K562 (cell line): ENCODE measurements at regions not wholly inside any gene's neighbourhood (a gene's known extent, or its start where the extent isn't known, plus 50 kb on each side); places are given as distances from the start of the nearest gene placed in this dataset.

Experiments used
- ARNT ChIP-seq, 2 experiments: fragments of 450-650 bp; IDR thresholded peaks; 2 replicates each; pipeline ENCODE4 v1.6.1; 2016; ENCODE audit warnings: mild to moderate bottlenecking in 1 of 2
- ATF7 ChIP-seq: fragments of 450-650 bp; IDR thresholded peaks from 2 replicates; pipeline ENCODE4 v1.7.1; 2014; ENCODE audit warnings: mild to moderate bottlenecking, moderate library complexity
- CBX3 ChIP-seq, 2 experiments: IDR thresholded peaks; 1 replicate in 1 of 2; 2 replicates in 1 of 2; pipeline ENCODE4 v1.6.1; 2012; ENCODE audit warnings: inconsistent platforms in 2 of 2, low read length in 2 of 2, borderline replicate concordance in 1 of 2, control low read depth in 1 of 2
- CHD4 ChIP-seq: fragments of 200-600 bp; sonication (generic); IDR thresholded peaks from 3 replicates; pipeline ENCODE4 v1.6.1; 2012; ENCODE audit warnings: low read depth, mild to moderate bottlenecking, mixed read lengths, low read length, inconsistent platforms; ENCODE audit not compliant: insufficient read depth, insufficient replicate concordance, poor library complexity, severe bottlenecking
- DPF2 ChIP-seq: fragments of 450-650 bp; IDR thresholded peaks from 2 replicates; pipeline ENCODE4 v1.6.1; 2016
- ELF4 ChIP-seq: fragments of 450-650 bp; formaldehyde crosslinking; IDR thresholded peaks from 2 replicates; pipeline ENCODE4 v1.4.0; 2022; ENCODE audit warnings: missing genetic modification characterization
- GABPA ChIP-seq: fragments of 200-800 bp; sonication (Bioruptor generic); conservative IDR thresholded peaks from 2 replicates; pipeline ENCODE4 v1.6.1; 2016; ENCODE audit warnings: low read depth, missing genetic modification characterization, missing compliant biosample characterization
- NCOR1 ChIP-seq: fragments of 450-650 bp; IDR thresholded peaks from 2 replicates; pipeline ENCODE4 v1.6.1; 2016; ENCODE audit warnings: mild to moderate bottlenecking, moderate library complexity
- POLR2A ChIP-seq: fragments of 450-650 bp; conservative IDR thresholded peaks from 2 replicates; pipeline ENCODE4 v1.6.1; 2016
- POLR2AphosphoS5 ChIP-seq: IDR thresholded peaks from 2 replicates; pipeline ENCODE4 v1.6.1; 2011; ENCODE audit warnings: mild to moderate bottlenecking, low read depth, low read length, moderate library complexity; ENCODE audit not compliant: control insufficient read depth, insufficient read depth
- SIN3A ChIP-seq, 2 experiments: fragments of 150-350 bp in 1 of 2; IDR thresholded peaks; 2 replicates each; pipeline ENCODE4 v1.6.1; 2011 to 2016; ENCODE audit warnings: borderline replicate concordance in 2 of 2, low read depth in 2 of 2, low read length in 2 of 2, mild to moderate bottlenecking in 2 of 2, moderate library complexity in 2 of 2; ENCODE audit not compliant: control insufficient read depth in 1 of 2
- ZNF511 ChIP-seq: sonication (generic); formaldehyde crosslinking; IDR thresholded peaks from 2 replicates; pipeline ENCODE4 v1.8.0; 2022; ENCODE audit warnings: mild to moderate bottlenecking, missing genetic modification reagents

- TF ChIP-seq ELF4 (CRISPR knock-in tag), result no peak
- no peak for TF ChIP-seq GABPA (tag)
- TF ChIP-seq ZNF511 (CRISPR knock-in tag), result no peak
- no peak for TF ChIP-seq ARNT (IDR thresholded peaks at IDR 0.05)
- no peak for TF ChIP-seq POLR2A
- TF ChIP-seq NCOR1, result no peak
- no peak for TF ChIP-seq ATF7
- TF ChIP-seq CBX3 (IDR thresholded peaks at IDR 0.05; ENCODE audit: borderline replicate concordance in 1 of 2, low read length in 2 of 2), result no peak
- no peak for TF ChIP-seq POLR2AphosphoS5
- TF ChIP-seq DPF2, result no peak
- no peak for TF ChIP-seq CHD4
- TF ChIP-seq SIN3A (IDR thresholded peaks at IDR 0.05; ENCODE audit: borderline replicate concordance in 2 of 2, control insufficient read depth in 1 of 2, low read depth in 2 of 2, low read length in 2 of 2), result no peak
These were observed 902.6 kb upstream of the MBL2 start for GRCh38 chr10:53675177-53675576.
